Stimulated activated CD4-positive, alpha-beta T cell treated with anti-CD3 and anti-CD28 coated beads, TNF-alpha, amount 100 ng/mL, for 1 hour (primary cell): ENCODE measurements at regions not wholly inside any gene's neighbourhood (a gene's known extent, or its start where the extent isn't known, plus 50 kb on each side); places are given as distances from the start of the nearest gene placed in this dataset.
"Not testable (repeated sequence)": the region's sequence is repeated elsewhere in the genome, so short reads cannot be mapped to it uniquely, and the experiment has no call there.

Experiments used
- DNase-seq, 3 donors: peaks; one replicate each; pipeline ENCODE4 v3.0.0-alpha.2; 2020; ENCODE audit warnings: low read depth in 3 of 3, low spot score in 1 of 3

DNA sequence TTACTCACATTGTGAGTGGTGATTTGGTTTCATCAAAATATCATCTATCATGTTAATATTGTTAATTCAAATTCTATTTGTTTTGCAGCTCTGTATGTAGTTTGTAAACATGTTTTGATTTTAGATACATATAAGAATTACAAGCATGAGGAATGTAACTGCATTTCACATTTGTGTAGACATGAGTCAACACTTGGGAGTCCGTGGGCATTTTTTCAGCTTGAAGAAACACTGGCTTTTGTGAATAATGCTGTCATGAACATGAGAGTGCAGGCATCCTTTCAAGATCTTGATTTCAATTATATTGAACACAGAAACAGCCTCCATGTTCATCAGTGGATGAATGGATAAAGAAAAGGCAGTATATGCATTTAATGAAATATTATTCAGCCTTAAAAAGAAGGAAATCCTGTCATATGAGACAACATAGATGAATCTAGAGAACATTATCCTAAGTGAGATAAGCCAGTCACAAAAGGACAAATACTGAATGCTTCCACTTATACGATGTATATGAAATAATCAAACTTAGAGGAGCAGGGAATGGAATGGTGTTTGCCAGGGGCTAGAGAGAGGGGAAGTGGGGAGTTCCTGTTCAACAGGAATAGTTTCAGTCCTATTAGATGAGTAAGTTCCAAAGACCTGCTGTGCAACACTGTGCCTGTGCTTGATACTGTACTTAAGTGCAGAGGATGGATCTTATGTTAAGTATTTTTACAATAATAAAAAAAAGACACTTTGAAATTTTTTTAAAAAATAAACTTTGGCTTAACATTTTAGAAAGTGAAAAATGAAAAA lies 194.9 kb downstream of the LRATD1 start:
- DNase-seq, result no peak

DNA sequence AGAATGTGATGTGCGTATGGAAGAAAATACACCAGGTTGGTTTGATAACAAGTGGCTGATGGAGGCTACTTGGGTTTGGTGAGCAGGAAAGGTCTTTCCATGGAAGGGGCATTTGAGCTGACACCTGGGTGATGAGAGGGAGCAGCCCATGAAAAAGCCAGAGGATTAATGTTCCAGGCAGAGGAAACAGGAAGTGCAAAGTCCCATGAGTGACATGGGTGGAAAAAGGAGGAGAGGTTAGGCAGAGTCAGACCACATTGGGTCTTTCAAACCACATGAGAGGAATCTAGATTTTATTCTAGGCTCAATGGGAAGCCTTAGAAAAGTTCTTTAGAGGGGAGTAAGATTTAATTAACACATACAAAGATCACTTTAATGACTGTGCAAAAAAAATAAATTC lies 195.7 kb downstream of the LRATD1 start:
- DNase-seq, result no peak

DNA sequence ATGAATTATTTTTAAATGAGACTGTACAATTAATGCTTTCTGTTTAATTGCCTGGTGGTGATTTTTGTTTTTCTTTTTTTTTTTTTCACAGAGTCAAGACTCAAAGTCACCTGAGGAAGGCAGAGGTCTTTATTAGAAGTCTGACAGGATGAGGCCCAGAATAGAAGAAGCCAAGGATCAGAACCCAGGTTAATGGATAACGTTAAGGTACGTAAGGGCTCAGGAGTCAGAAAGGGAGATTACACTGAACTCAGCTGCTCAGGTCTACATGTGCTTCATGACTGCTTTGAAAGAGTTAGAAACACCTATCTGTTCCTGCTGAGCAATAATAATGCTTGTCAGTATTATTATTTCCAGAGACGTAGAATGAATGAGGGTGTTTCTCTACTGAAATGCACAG lies 196.5 kb downstream of the LRATD1 start:
- DNase-seq, result no peak

DNA sequence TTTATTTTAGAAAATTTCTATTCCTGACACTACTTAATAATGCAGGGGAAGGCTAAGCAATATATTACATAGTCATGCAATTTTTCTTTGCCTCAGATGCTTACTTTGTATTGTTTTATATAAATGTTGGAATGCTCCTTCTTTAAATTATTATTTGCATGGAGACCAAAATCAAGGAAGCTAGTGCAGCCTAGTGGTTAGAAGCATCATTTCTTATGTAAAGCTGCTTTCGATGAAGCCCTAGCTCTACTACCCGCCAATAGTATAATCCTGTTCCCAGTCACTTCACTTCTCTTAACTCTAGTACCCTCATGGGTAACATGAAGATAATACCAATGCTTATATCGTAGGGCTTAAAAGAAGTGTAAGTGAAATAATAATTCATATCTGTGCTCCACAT lies 198.9 kb downstream of the LRATD1 start:
- no peak for DNase-seq

DNA sequence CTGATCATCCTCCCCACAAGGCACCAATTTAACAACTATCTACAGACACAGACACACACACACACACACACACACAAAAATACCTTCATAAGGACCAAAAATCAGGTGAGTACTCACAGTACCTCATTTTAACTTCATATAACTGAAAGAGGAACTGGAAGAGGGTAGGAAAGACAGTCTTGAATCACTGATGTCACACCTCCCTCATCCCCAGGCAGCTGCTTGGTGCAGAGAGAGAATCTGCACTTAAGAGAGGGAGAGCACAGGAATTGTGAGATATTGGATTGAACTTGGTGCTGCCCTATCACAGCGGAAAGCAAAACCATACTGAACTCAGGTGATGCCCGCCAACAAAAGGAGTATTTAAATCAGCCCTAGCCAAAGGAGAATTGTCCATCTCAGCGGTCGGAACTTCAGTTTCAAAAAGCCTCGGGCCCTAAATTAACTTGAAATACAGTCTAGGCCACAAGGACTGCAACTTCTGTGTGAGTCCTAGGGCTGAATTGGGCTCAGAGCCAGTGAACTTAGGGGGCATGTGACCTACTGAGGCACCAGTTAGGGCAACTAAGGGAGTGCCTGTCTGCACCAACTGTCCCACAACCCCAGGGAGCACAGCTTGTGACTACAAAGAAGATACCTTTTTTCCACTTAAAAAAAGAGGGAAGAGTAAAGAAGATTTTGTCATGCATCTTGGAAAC lies 211.1 kb downstream of the LRATD1 start:
- DNase-seq, result no peak

DNA sequence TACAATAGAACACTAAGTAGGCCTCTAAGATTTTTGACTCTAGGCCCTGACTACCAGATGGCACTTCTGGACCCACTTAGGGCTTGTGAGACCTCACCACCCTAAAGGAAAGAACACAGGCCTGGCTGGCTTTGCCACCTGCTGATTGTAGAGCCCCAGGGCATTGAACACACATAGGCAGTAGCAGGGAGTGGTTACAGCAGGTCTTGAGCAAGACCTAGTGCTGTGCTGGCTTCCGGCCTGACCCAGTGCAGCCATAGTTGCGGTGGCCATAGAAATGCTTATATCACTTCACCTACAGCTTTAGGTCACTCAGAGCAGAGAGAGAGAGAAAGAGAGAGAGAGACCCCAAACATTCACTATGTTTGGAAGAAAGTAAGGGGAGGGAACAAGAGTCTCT lies 223.2 kb downstream of the LRATD1 start:
- DNase-seq, result no peak

DNA sequence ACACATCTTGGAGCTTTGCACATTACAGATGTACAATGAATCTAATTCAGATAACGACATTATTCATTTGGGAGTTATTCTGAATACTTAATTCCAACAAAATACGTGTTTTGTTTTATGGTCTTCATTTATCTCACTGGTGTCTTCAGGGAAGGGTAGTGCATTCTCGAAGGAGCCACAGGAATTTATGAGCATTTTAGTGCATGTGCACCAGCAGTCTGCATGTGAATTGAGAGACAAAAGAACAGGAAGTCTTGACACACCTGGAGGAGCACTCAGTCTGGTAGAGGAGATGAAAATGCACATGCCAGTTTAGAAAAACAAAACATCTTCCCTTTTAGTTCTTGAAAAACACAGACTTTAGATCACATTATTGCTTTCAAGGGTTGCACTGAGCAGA lies 228.7 kb downstream of the LRATD1 start:
- DNase-seq, result no peak

DNA sequence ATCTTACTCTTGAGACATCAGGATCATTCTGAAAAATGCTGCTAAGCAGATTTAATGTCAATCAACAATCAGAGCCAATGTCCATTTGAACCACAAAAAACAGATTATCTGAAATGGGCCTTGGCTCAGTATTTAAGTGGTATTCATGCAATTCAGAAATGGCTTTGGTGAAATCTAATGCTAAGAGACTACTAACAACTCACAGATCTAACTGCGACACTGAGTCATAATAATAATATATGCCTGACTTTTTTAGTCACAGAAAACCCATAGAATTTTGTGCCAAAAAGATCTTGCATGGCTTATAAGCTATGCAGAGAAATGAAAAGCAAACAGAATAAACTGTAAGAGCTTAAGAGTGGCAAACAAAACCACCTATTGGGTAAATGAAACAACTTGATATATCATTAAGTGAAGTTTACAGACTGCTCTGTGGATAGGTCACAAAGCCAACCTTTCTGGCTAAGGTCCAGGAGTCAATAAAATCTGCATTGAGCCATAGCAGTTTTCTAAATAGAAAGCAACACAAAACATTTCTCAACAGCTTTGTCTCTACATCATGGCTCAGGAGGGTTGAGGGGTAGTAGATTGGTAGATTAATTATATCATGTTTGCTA lies 234.3 kb downstream of the LRATD1 start:
- no peak for DNase-seq

DNA sequence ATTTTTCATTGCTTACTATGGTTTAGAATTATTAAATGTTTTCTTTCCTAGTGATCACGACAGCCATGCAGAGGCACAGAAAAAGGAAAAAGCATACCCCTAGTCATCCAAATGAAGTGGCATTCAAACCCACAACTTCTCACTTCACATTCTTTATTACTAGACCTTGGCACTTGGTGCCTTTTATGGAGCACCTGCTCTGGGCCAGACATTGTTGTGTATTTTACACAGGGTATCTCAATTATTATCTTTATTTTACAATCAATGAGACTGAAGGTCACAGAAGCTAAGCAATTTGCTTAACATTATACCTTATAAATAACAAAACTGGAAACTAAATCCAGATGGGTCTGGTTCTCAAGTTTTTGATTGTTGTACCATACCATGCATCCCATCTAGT lies 235.3 kb downstream of the LRATD1 start:
- DNase-seq, result no peak

DNA sequence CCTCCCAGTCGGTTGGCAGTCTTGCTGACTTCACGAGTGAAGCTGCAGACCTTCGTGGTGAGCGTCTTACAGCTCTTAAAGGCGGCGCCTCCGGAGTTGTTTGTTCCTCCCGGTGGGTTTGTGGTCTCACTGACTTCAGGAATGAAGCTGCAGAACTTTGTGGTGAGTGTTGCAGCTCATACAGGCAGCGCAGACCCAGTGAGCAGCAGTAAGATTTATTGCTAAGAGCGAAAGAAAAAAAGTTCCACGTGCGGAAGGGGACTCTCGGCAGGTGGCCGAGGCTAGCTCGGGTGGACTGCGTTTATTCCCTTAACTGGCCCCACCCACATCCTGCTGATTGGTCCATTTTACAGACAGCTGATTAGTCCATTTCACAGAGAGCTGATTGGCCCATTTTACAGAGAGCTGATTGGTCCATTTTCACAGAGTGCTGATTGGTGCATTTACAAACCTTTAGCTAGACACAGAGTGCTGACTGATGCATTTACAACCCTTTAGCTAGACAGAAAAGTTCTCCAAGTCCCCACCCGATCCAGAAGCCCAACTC lies 240.3 kb downstream of the LRATD1 start:
- no peak for DNase-seq

DNA sequence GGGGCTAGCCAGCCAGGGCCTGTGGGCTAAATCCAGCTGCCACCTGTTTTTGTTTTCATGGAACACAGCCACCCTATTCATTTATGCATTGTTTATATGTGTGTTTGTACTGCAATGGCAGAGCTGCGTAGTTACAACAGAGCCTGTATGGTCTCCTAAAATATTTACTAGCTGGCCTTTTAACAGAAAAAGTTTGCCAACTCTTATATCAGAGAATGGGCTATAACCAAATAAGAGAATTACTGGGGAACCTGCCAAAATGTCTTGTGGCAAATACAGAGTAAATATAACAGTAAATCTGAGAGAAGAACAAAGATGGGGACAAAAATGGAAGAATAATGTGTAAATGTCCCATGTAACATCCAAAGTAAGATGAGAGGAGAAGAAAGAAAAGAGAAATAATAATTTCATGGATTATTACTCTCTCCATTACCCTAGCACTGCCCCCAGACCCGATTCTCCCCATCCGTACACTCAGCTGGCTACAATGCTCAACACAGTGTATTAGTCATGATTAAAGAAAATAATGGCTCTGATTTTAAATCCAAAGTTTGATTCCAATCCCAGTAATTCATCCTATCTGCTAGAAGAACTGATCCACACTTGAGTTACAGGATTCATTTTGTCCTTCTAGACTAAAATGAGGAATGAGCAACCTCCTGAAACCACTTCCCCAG lies 249.3 kb downstream of the LRATD1 start:
- DNase-seq, result no peak

DNA sequence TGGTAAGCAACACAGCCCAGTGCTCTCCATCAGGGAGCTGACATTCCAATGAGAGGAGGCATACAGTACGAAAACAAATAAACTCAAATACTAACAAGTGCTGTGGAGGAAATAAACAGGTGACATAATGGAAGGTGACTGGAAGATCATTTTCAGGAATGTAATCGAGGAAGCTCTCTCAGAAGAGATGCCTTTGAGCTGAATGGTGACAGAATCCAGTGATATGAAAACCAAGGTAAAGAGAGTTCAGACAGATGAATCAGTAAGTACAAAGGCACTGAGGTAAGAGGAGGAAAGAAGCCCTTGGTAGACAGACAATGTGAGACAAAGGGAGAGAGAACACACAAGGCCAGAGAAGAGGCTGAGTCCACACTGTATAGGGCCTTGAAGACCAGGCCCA lies 252.1 kb downstream of the LRATD1 start:
- no peak for DNase-seq

DNA sequence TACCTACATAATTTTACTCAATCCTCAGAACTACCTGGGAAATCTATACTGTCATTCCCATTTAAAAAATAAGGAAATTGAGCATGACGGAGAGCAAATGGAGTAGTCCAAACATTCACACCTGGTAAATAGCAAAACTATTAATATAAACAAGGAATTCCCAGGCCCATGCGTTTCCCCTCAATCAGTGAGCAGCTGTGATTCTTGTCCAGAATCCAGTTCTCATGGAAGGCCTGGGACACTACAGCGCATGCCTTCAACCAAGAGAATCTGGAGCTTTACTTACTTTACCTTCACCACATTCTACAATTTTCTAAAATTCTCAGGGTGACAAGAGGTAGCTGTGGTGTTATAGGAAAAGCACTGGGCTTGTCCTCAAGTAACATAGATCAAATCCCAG lies 259.0 kb downstream of the LRATD1 start:
- no peak for DNase-seq

DNA sequence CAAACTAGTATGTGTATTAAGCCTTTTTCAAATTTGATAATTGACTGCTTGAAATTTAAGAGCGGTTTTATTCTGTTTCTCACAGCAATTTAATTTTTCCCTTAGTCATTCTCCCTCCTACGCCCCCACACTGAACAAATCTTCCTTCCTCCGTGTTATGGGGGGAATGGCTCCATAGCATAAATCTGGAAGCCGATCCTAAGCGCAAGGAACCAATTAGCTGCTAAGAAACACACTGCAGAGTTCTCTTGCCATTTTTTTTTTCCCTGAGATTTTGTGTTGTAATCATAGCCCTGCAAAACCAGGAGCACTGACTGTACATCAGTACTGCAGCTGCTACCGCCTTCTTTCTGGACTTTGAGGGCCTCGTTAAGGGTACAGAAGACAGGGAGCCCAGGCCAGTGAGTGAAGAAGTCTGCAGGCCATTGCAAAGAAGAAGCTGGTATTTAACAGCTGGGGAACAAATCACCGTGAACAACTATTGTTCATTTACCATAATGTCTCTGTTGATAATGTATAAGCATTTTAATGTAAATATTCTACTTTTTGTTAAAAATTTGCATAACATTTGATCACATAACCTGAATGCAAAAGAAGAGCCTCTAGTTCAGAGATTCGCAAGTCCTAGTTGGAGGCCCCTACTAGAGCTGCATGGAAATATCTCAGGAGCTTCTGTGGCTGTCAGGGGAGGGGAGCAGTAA lies 264.0 kb downstream of the LRATD1 start:
- DNase-seq, result no peak

DNA sequence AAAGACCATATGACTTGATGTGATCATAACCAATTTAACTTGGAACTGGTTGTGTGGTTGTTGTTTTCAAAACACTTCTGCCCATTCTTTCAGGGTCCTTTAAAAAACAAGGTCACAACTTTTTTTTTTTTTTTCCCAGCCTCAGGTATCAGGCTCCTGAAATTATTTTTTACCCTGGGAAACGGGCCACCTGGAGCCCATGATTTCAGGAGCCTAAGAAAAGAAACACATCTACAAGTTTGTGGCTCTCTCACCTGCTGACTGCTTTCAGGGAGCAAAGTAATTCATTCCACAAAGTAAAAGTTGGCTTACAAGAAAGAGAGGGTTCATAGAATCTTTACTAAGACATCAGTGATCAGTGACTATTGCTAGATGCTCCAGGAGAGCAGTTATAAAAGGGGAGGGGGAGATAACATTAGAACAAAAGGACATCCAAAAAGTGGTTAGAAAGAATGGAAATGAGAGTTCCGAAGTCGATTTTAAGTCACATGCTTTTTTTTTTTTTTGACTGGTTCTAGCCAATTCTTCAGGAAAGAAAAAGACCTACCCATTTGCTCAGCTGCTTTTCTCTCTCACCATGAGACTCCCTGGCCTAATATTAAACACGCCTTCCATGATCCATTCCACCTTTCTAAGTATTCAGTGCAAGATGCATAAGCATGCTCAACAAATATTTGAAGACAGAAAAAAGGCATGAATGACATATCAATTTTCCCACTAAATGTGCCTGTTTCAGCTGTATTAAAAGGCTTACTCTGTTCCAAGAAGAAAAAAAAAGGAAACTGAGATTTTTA lies 267.3 kb downstream of the LRATD1 start:
- DNase-seq, result no peak

DNA sequence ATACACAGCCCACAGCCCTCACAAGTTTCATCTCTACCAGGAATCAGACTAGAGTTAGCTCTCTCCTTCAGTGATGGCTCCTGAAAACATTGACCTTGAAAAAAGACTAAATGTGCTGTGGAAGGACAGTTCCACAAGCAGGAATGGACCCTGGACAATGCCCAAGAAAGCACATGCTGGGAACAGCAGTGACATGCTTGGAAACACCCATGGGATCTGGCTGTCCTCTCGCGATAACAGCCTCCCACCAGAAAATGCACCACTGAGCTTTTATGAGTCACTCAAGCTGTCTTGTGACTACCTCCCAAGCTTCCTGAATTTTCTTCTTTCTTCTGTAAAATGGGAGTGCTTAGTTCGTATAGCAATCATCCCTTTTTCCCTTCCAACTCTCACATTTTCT lies 269.2 kb downstream of the LRATD1 start:
- no peak for DNase-seq

DNA sequence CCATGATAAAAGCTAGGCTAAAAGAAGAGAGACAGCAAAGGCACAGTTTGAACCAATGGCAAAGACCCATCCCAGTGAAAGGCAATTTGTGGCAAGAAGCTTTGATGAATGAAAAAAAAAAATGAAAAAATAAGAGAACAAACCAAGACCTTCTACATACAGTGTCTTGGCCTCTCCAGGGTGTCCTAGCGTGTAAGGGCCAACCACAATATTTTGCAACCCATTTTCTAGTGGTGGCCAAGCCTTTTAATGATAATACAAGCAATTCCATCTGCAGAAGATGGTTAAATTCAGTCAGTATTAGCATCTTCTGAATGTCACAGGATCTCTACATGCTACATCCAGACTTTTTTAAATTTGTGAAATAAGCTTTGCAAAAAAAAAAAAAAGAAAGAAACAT lies 270.4 kb downstream of the LRATD1 start:
- DNase-seq, result no peak

DNA sequence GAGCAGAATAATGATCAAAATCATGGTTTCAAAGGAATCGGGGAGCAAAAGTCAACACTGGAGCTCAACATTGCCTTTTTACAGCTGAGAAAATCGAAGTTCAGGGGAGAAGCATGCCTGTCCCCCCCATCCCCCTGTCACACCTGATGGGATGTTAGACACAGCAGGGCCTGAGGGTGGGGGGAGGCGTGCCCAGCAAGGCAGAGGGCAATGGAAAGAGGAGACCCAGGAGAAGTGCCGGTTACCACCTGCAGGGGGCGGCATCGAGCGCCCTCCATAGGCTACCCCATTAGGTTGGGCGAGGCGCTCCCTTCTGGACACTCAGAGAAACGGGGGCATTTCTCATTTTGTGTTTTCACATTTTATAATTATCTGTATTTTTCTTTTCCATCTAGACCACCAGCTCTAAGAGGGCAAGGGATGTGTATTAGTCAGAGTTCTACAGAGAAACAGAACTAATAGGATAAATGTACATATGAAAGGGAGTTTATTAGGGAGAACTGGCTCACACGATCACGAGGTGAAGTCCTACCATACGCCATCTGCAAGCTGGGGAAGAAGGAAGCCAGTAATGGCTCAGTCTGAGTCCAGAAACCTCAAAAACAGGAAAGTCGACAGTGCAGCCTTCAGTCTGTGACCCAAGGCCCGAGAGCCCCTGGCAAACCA lies 271.3 kb downstream of the LRATD1 start:
- peak in 1 of 3 donors; percentile 29 for DNase-seq

DNA sequence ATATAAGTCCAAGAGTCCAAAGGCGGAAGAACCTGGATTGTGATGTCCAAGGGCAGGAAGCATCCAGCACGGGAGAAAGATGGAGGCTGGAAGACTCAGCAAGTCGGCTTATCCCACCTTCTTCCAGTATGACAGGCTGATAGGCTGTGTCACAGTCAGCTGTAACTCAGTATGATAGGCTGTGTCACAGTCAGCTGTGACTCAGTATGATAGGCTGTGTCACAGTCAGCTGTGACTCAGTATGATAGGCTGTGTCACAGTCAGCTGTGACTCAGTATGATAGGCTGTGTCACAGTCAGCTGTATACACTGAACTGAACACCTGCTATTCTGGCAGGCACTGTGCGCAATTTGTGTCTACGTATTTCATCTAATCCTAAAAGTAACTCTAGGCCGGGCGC lies 271.9 kb downstream of the LRATD1 start:
- not testable (repeated sequence) for DNase-seq

DNA sequence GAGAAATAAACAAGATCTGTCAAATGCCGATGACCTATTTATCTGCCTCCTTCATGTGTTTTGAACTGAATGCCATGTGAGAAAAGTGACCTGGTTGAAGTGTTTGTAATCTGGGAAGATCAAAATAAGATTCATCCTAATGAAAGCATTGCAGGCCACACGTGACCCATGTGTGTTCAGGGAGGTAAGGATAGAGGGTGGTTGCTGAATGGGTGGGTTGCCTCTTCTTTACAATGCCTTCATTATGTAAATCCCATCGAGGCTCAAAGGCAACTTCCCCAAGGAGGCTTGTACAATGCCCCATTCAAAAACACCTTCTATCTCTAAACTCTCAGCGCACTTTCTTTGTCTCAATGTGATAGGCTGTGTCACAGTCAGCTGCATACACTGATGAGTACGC lies 273.1 kb downstream of the LRATD1 start:
- DNase-seq, result no peak
